GM21447 (cell line): ENCODE measurements at regions not wholly inside any gene's neighbourhood (a gene's known extent, or its start where the extent isn't known, plus 50 kb on each side); places are given as distances from the start of the nearest gene placed in this dataset.

ENCODE experiments used
- ATAC-seq: cut with Tn5 transposase; IDR thresholded peaks from one replicate; pipeline ENCODE4 v1.9.1; 2021; ENCODE audit not compliant: unreplicated experiment

DNA sequence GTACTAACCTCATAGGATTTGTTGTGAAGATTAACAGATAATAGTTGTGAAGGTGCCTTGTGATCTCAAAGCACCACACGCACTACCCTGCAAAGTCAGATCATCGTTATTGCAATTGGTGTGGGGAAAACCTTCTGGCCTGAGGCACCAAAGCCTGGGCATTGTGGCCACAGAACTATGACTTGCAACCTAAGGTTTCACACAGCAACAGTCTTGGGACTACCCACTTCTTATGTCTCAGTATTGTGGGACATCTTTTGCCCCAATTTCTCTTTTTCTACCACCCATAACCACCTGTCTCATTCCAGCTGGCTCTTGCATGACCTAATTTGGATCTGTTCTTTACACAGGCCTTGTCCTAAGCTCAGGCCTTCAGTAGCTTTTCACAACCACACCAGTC lies 247.8 kb upstream of the NR4A3 start:
- no peak for ATAC-seq

DNA sequence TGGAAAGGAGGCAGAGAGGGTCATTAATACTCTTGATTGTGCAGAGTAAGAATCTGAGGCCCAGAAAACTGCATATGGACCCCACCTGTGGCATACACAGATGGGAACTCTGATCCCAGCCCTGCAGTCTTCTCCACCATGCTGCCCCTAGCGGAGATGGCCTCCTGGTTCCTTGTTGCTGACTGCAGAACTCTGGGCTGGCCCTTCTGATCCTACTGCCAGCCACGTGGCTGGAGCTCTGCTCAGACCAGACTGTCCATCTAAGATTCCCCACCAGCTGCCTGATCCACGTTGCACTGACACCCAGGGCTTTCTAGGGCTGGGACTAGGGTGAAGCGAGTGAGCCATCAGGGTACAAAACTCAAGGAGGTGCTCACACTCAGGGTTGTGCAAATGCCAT lies 245.7 kb upstream of the NR4A3 start:
- no peak for ATAC-seq

DNA sequence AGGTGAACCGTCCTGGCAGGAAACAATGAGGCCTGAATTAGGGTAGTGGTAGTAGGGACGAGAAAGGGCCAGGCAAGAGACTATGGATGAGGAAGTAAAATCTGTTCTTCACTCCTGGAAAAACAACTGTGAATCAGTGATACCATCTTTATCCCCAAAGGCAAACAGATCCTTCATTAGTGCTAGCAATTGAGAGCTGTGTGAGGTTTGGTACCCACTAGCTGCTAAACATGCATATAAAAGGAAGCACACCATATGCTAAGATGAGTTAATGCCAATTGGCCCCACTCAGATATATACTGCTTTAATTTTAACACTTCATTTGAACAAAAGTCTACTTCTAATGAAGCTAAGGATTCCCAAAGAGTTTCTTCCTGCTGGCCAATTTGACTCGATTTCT lies 244.8 kb upstream of the NR4A3 start:
- ATAC-seq: no peak

DNA sequence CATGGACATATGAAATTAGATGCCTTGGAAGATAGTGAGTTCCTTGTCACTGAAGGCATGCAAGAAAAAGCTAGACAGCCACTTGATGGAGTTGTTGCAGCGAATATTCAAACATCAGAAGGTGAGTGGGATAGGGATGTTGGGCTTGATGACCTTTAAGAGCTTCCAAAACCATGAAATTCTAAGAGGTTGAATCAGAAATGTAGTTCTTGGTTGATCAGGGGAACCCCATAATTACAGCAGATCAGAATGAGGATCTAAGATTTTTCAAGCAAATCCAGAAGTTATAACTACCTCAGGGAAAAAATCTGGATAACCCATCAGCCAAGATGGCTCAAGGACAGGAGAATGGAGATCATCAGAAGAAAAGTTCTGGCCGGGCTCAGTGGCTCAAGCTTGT lies 244.3 kb upstream of the NR4A3 start:
- ATAC-seq: no peak

GRCh38 chr9:99578666-99579065 lies 243.0 kb upstream of the NR4A3 start:
- ATAC-seq: no peak

DNA sequence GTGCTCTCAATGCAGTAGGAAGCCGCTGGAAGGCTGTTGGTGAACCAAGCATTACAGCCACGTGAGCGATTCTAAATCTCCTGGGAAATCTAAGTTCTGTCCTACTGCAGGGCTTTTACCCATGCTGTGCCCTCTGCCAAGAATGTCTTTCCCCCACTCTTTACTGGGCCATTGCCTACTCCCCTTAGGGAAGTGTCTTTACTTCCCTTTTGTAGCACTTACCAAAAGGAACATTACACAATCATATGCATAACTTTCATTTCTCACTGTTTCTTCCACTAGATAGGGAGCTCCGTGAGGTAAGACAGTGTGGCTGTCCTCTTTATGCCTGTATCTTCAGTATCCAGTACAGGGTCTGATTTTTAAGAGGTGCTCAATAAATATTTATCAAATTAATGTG lies 241.7 kb upstream of the NR4A3 start:
- no peak for ATAC-seq

- no peak for ATAC-seq
Measured at GRCh38 chr9:99582814-99583213, 238.9 kb upstream of the NR4A3 start.

- no peak for ATAC-seq
Measured at GRCh38 chr9:99588299-99588698, 233.4 kb upstream of the NR4A3 start.

DNA sequence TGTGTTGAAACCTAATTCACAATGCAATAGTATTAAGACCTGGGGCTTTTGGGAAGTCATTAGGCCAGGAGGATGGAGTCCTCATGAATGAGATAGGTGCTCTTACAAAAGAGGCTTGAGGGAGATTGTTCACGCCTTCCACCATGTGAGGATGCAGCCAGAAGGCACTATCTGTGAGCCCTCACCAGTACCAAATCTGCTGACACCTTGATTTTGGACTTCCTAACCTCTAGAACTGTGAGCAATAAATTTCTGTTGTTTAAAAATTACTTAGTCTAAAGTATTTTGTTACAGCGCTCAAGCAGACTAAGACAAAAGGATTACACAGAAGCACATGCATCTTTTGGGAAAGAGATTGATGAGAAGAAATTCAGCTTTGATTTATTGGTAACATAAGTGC lies 232.9 kb upstream of the NR4A3 start:
- ATAC-seq: no peak

DNA sequence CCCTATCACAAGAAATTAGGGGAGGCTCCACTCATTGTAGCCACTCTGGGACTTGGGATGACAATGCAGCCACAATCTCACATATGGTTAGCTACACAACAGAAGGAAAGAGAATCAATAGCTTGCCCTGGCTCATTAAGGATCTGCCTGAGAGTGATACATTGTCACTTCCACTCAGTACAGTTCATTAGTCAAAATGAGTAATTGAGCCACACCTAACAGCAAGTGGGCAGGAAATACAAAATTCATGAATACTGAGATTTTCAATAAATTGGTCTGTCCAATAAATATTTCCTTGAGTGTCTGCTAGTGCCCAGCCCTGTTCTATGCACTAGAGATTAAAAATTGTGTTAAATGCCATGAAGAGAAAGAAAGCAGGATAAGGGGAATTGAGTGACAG lies 231.3 kb upstream of the NR4A3 start:
- ATAC-seq: no peak

DNA sequence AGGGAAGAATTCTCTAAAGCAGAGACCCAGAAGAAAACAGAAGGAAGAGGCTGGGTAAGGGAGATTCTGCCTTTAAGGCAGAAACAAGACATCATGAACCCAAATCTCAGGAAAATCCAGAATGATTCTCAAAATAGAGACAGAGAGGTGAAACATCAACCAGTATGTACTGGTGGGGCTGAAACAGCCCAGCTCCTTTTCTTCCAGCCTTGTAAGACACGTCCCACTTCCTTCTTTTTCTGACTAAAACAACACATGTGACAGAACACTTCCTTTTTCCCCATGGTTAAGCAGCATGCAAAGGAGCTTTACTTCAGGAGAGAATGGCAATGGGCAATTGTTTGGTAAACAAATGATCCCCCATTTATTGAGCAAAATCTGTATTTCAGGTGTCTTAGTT lies 230.8 kb upstream of the NR4A3 start:
- peak; percentile 49 for ATAC-seq

DNA sequence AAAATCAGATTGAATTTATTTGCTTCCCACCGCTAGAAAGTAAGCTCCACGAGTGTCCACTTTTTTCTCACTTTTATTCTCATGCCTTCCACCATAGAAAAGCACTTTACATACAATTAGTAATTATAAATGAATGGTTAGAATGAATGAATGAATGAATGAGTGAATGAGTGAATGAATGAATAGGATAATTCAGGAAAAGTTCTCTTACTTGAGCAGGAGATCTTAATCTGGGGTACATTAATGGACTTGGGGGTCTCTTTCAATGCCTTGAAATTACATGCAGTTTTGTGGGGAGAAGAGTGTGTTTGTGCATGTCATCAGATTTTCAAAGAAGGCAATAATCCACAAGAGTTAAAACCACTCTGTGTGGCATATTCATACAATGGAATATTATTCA lies 229.9 kb upstream of the NR4A3 start:
- ATAC-seq: no peak

DNA sequence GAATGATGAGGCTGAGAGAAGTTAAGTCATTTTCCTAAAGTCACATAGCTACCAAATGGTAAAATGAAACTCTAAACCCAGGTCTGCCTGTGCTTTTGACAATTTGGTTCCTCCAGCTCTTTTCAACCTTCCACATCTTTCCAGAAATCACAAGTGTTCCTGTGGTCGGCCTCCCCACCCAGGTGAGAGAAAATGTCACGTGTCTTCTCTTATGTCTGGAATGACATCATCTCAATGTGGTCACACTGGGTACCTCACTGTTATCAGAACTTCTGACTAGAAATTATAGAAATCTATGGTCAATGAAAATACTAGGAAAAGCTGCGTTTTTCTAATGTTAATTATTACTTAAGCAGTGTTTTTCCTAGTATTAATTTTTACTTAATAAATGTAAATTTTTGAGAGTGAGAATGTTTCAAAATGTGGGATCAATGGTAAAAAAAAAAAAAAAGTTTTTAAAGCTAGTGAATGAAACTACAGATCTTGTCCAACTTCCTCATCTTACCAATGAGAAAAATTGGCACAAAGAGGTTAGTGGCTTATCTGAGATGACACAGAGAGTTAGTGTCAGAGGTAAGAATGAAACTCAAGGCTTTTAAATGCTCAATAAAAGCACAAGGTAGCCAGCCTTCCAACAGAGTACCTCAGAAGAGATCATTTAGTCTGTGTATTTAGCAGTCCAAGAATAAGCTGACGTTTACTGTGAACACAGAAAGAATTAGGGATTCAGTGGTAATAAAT lies 228.7 kb upstream of the NR4A3 start:
- no peak for ATAC-seq

DNA sequence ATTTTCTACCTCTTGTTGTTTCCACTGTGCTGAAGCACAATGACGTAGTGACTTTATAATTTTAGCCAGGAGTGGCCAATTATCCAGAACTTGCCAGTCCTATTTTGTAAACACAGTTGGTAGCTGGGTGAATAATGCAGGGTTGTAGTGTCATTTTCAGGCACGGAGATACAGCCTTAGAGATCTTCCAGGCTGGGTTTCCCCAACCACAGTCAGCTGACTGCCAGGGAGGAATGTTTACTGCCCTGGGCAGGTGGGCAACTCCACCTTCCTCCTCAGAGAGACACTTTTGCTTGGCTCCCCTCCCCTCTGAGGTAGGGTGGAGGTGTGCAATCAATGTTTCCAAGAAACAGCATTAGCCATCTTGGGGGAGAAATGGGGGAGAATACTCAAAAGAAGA lies 228.1 kb upstream of the NR4A3 start:
- ATAC-seq: no peak

- ATAC-seq: no peak
Measured at GRCh38 chr9:99594056-99594780, 227.5 kb upstream of the NR4A3 start.

- peak; percentile 54 for ATAC-seq
Measured at GRCh38 chr9:99595796-99596195, 225.9 kb upstream of the NR4A3 start.

- no peak for ATAC-seq
Measured at GRCh38 chr9:99601571-99602111, 220.0 kb upstream of the NR4A3 start.

- ATAC-seq: no peak
Measured at GRCh38 chr9:99602854-99603253, 218.8 kb upstream of the NR4A3 start.

DNA sequence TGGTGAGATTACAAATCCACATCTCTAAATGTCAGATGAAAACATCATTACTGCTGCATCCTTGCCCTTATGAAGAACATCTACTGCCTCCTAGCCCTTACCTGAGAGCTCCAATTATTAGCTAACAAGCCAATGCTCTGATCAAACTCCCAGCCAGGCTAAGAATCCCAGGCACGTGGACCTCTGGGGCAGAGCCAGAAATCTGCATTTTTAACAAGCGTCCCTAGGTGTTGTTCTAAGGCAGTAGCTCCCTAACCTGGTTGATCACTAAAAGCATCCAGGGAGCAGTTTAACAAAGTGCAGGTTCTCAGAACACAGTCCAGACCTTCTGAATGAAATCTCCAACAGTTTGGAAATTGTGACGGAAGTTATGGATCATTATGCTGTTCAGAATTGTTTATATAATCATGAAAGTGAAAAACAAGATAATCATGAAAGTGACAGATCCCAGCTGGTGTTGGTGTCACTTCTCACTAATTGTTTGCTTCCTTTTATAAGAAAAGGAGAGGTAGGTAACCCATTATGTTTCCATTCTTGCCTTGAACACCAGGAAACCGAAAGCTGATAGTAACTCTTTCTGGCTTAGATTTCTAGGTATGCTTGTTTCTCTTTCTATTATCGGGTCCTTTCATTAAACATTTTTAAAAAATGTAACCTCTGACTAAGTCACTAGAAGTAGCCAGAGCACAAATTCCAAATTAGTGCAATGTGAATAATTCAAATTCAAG lies 216.5 kb upstream of the NR4A3 start:
- no peak for ATAC-seq

DNA sequence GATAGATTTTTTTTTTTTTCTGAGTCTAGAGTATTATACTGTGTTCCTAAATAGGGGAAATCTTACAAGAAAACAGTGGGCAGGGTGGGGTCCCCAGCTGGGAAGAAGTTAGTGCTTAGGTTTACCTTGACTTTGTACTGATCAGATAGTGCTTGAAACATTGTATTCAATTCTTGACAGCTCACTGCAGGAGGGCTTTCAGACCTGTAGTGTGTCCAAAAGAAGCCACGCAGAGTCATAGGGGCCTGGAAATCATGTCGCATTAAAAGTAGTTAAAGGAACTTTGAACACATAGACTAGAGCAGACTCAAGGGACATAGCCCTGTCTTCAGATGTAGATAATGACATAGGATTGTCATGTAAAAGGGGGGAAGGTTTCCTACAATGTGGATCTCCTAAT lies 215.4 kb upstream of the NR4A3 start:
- no peak for ATAC-seq

DNA sequence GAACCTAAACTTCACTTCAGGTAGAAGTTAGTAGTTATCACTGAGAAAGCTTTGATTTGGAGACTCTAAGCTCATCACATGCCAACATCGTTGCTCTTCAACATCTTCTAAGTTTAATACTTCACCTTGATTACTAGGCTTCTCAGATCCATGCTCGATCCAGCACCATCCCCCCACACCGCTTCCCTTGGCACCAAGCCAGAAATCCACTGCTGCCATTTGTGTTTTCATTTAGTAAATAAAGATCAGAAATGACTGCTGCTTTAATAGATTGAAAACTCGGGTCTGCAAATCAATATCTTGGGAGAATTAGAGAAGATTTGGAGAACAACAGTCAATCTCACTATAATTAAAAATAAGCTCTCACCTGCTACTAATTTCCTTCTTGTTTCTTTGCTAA lies 214.7 kb upstream of the NR4A3 start:
- no peak for ATAC-seq
